ENCODE measurements at regions not wholly inside any gene's neighbourhood (a gene's known extent, or its start where the extent isn't known, plus 50 kb on each side); places are given as distances from the start of the nearest gene placed in this dataset.

DNA sequence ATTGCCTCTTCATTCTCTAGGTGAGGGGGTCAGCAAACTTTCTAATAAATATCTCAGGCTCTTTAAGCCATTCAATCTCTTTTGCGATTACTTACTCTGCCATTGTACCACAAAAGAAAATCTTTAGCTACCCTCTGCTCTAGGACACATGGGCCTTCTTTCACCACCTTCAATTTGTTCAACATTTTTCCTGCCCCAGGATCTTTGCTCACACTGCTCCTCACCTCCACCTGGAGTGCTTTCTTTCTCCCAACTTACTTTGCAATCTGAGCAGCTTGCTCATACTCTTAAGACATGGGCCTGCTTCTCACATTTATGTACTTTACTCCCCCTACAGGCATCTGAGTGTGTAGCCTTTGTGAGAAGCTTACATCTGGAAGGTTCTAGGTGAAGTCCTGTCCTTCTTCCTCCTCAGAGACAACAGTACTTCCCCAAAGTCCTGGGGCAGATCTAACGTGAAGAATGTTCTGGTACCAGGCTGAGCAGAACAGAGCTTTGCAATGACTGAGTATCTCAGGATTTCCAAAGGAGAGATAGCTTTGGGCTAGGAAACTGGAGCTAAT, 55.0 kb upstream of the PRDM5 start:
- DNase-seq = peak; percentile 6

GRCh38 chr4:120973207-120973606, 50.7 kb upstream of the PRDM5 start:
- DNase-seq = no peak
